Stimulated activated CD8-positive, alpha-beta memory T cell treated with anti-CD3 and anti-CD28 coated beads, Interleukin-4, amount 100 ng/mL, for 4 hours (primary cell): ENCODE measurements at regions not wholly inside any gene's neighbourhood (a gene's known extent, or its start where the extent isn't known, plus 50 kb on each side); places are given as distances from the start of the nearest gene placed in this dataset.

ENCODE experiments used
- DNase-seq, 2 donors: peaks; one replicate each; pipeline ENCODE4 v3.0.0-alpha.2; 2020; ENCODE audit warnings: low read depth in 2 of 2, low spot score in 1 of 2

DNA sequence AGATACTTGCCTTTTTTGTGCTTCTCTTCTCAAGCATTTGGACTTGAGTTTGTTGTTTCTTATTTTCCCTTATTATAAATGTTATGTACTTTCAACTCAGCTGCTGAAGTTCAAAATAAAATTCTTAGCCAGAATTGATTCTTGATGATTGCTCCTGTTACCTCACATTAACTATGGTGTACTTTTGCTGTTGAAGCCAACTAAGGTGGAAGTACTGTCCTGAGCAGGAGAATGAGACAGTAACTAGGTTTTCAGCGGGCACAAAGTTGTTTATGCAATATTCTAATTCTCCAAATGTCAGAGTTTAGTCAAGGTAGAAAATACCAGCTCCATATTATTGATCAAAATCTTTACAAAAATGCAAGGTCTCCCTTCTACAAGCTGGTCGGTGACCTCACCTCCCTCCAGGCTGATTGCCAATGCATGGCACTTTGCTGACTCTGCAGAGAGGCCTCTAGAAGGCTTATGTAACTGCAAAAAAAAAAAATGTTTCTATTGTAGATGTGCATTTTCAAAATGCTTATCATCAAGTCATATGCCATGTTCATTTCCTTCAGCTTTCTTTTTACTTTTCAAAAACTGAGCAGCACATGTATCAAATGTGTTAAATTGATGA lies 1783.5 kb upstream of the WWC1 start:
- DNase-seq = no peak

- no peak for DNase-seq
Observed at GRCh38 chr5:166509085-166509484, 1782.4 kb upstream of the WWC1 start.

DNA sequence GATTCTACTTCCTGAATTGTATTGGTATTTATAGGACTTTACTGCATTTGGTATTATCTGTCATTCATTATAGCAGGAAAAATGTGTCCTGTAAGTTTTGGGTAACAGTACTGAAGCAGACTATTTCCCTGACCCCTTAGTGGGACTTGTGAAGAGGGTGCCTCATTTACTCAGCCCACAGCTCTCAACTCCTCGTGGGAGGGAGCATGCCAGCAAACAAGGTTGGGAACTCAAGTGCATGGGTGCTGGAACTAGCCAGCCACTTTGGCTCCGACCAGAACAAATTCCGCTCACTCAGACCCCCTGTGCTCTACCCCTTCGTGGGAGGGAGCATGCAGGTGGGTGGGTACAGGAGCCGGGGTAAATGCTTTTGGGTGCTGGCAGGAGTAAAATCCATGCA lies 1773.5 kb upstream of the WWC1 start:
- no peak for DNase-seq

DNA sequence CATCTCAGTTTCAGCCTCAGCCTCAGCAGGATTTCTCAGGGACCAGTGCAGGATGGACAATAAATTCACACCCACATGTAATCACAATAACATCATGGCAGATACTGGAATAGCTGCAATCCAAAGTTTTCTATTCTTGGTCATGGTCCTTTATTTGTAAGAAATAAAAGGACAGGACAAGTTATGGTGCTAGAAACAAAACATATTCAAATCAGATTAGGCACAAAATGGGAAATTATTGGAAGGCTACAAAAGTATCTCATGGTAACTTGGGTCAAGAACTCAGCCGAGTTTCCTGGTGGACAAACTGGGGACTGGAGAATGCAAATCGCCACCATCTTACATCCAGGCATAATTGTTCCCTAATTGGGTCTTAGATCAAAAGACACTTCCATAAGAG lies 1768.2 kb upstream of the WWC1 start:
- no peak for DNase-seq

DNA sequence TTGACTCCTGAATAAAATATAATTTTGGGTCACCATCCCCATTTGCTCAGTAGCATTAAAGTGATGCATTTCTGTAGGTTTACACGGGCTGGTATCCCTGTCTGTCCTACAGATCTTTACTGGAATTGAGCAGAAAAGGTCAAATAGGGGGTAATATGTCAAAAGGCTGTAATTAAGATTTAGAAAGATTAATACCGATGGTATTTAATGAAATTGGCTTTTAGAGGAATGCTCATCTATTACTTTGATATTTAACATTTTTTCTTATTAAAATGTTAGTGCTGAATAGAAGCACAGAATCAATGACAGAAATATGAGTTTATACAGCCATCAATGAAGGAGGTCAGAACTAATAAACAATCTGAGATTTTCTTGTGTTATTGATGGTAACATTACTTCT lies 1762.2 kb upstream of the WWC1 start:
- no peak for DNase-seq

DNA sequence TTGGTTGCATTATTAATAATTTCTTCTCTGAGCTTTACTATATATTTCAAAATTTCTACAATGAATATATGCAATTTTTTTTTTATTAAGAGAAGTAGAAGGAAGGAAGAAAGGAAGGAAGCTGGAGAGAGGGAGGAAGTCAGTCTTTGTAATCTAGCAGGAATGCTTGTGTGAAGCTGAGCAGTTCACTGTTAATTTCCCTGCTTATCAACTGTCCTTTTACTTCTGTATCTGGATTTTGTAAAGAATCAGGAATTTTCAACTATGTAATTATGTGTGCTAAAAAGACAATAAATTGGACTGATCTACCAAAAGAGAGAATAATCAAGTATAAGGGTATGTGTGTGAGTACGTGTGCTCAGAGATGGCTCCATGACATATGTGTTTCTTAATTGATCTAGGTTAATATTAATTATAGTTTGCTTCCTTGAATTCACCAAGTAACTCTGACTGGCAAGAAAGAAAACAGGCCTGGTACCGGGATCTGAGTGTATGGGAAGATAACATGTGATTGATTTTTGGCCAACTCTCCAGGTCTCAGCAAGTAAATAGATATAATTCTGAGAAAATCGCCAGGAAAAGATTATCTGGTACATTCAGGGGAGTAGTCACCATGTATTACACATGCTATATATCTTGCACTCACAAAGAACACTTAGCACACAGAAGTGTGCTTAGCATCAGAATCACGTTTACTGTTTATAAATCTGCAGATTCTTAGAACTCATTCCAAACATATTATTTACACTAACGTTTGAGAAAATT lies 1758.8 kb upstream of the WWC1 start:
- no peak for DNase-seq

GRCh38 chr5:166535641-166536040 lies 1755.8 kb upstream of the WWC1 start:
- no peak for DNase-seq

DNA sequence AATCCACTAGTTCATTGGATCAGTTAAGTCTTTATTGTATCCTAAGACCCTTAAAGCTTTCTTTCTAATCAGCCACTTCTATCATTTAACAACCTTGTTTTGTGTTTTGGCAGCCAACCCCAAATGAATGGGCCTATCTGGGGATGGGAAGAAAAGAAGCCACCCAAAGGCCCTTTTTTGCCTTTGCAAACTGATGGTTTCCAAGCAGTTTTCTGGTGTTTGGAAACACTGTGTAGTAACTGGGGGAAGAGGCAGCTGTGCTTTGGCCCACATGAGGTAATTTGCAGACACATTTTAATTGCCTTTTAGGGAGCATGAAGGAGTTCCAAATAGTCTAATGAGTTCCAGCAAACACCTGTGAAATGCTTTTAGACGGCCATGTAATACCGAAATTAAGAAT lies 1751.3 kb upstream of the WWC1 start:
- DNase-seq = no peak

DNA sequence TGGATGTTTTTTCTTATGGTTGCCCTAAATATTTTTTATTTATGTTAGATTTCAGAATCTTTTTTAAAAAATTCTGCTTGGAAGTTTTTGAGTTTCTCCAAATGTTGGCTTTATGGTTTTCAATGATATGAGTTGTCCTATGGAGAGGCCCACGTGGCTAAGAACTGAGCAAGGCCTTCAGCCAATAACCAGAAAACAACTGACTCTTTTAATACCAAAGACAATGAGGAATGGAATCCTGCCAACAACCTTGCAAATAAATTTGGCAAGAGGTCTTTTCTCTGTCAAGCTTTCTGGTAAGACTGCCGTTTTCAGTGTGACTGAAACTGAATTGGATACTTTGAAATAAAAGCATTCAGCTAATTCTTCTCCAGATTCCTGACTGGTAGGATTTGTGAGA lies 1740.1 kb upstream of the WWC1 start:
- DNase-seq = no peak

GRCh38 chr5:166553778-166554177 lies 1737.7 kb upstream of the WWC1 start:
- DNase-seq = no peak

GRCh38 chr5:166561759-166562158 lies 1729.7 kb upstream of the WWC1 start:
- no peak for DNase-seq

GRCh38 chr5:166562246-166562645 lies 1729.2 kb upstream of the WWC1 start:
- DNase-seq = no peak

GRCh38 chr5:166566725-166567124 lies 1724.7 kb upstream of the WWC1 start:
- DNase-seq = no peak

GRCh38 chr5:166570865-166571264 lies 1720.6 kb upstream of the WWC1 start:
- DNase-seq = no peak

DNA sequence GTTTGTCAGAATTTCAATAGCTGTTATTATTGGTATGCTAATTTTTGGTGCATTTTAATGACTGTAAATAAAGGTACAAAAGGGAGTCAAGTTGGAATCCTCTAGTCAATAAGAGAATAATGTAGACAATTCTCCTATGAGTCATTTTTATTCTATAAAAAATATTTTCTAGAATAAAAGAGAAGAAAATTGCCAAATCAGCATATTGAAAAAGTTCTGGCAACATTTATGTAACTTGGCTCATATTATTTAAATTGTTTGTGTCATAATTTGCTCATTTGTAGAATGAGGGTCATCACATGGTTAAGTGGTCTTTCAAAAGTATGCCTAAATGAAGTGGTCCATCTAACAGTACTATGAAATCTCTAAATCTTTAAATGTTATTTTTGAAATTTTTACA lies 1719.8 kb upstream of the WWC1 start:
- no peak for DNase-seq

GRCh38 chr5:166576323-166576722 lies 1715.1 kb upstream of the WWC1 start:
- no peak for DNase-seq

DNA sequence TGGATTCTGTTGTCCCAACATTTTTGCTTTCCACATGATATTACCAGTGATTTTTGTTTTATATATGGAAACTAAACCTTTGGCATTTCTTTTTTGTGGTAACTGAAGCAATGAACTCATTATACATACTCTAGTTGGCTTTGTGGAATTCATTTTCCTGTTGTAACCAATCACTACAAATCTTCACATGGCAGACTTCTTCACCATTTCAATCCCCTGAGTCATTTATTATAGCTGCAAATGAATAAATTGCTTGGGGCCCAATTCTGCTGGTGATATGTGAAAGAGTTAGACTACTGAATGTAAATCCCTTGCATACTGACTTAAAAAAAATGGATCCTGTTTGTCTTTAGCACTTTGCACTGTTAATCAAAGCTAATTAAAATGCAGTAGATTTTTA lies 1709.6 kb upstream of the WWC1 start:
- DNase-seq = no peak

- DNase-seq = no peak
Observed at GRCh38 chr5:166582416-166582815, 1709.0 kb upstream of the WWC1 start.

- DNase-seq = no peak
Observed at GRCh38 chr5:166594567-166594966, 1696.9 kb upstream of the WWC1 start.

GRCh38 chr5:166595274-166595951 lies 1696.0 kb upstream of the WWC1 start:
- DNase-seq = no peak

- DNase-seq = no peak
Observed at GRCh38 chr5:166596043-166596442, 1695.4 kb upstream of the WWC1 start.

- no peak for DNase-seq
Observed at GRCh38 chr5:166602271-166602670, 1689.2 kb upstream of the WWC1 start.
